GM12878 (cell line): ENCODE measurements at regions not wholly inside any gene's neighbourhood (a gene's known extent, or its start where the extent isn't known, plus 50 kb on each side); places are given as distances from the start of the nearest gene placed in this dataset.

Experiments
- ATAC-seq: fragments of 200-7000 bp; cut with Tn5 transposase; 3 replicates; pipeline ENCODE4 v1.9.1; 2020; ENCODE audit warnings: mild to moderate bottlenecking, moderate library complexity
- BruUV-seq: library from RNA; stranded (reverse); fragments of 400-500 nt; replicated peaks from 2 replicates; lab custom pipeline; 2021; lab: Mats Ljungman, UMichigan
- CTCF ChIA-PET: fragments of 300-600 bp; sonication (Branson Sonifier 250); formaldehyde crosslinking; extraction: SDS; loops from one replicate; lab custom pipeline; 2021; ENCODE audit warnings: inconsistent platforms; lab: Yijun Ruan, JAX
- POLR2A ChIA-PET: fragments of 350-600 bp; formaldehyde crosslinking; extraction: SDS; loops from one replicate; lab custom pipeline; 2021; ENCODE audit warnings: inconsistent platforms; lab: Charles Lee
- RAD21 ChIA-PET: fragments of 300-600 bp; sonication (Branson Sonifier 250); formaldehyde crosslinking; loops from one replicate; lab custom pipeline; 2023; ENCODE audit warnings: antibody characterized with exemption; ENCODE audit not compliant: unreplicated experiment; lab: Charles Lee
- SMC1A ChIA-PET: fragments of 300-600 bp; sonication (Branson Sonifier 250); formaldehyde crosslinking; loops from one replicate; lab custom pipeline; 2023; ENCODE audit not compliant: unreplicated experiment, uncharacterized antibody; lab: Charles Lee
- DNase-seq: peaks from one replicate; pipeline ENCODE4 v3.0.0-alpha.2; 2011; ENCODE audit warnings: low read depth, low spot score
- FAIRE-seq: peaks from 3 replicates; lab custom pipeline; 2011; peaks lifted over from hg19 to GRCh38; lab: Jason Lieb, UNC
- H2AFZ ChIP-seq: 2 replicates; pipeline ENCODE4 v1.6.0; 2011; ENCODE audit warnings: low read depth, low read length, control low read depth; ENCODE audit not compliant: control insufficient read depth
- H3K27ac ChIP-seq: 2 replicates; pipeline ENCODE4 v1.5.1; 2011; ENCODE audit warnings: control low read depth; ENCODE audit not compliant: control insufficient read depth, insufficient read depth
- H3K27me3 ChIP-seq, 2 experiments: replicated peaks in 1 of 2; 2 replicates each; pipeline versions ENCODE4 v1.6.0 to v1.6.1; 2011; ENCODE audit warnings: low read length in 1 of 2; ENCODE audit not compliant: control insufficient read depth in 2 of 2, insufficient read depth in 2 of 2
- H3K36me3 ChIP-seq, 2 experiments: 2 replicates each; pipeline ENCODE4 v1.5.1; 2011; ENCODE audit warnings: low read length in 1 of 2; ENCODE audit not compliant: control insufficient read depth in 2 of 2, insufficient read depth in 2 of 2
- H3K4me1 ChIP-seq: 2 replicates; pipeline ENCODE4 v1.6.1; 2011; ENCODE audit warnings: mild to moderate bottlenecking, low read length, moderate library complexity, mixed read lengths; ENCODE audit not compliant: control insufficient read depth, insufficient read depth
- H3K4me2 ChIP-seq: 2 replicates; pipeline ENCODE4 v1.6.0; 2011; ENCODE audit warnings: control low read depth; ENCODE audit not compliant: control insufficient read depth, insufficient read depth
- H3K4me3 ChIP-seq: fragments of 200-600 bp; sonication (generic); 2 replicates; pipeline ENCODE4 v1.5.1; 2016
- H3K79me2 ChIP-seq: 2 replicates; pipeline ENCODE4 v1.6.0; 2011; ENCODE audit warnings: low read length; ENCODE audit not compliant: control insufficient read depth, insufficient read depth
- H3K9ac ChIP-seq: 2 replicates; pipeline ENCODE4 v1.8.0; 2011; ENCODE audit warnings: low read length, control low read depth, mixed read lengths; ENCODE audit not compliant: control insufficient read depth, insufficient read depth
- H3K9me3 ChIP-seq: replicated peaks from 3 replicates; pipeline ENCODE4 v1.5.1; 2011; ENCODE audit warnings: mild to moderate bottlenecking, low read length; ENCODE audit not compliant: control insufficient read depth, insufficient read depth
- H4K20me1 ChIP-seq: 2 replicates; pipeline ENCODE4 v1.6.0; 2011; ENCODE audit not compliant: control insufficient read depth, insufficient read depth
- CHD2 ChIP-seq: IDR thresholded peaks from 2 replicates; pipeline ENCODE4 v1.6.1; 2011; ENCODE audit warnings: low read depth, low read length, improper control_type of control experiment, borderline replicate concordance
- E4F1 ChIP-seq: fragments of 450-650 bp; IDR thresholded peaks from 2 replicates; pipeline ENCODE4 v1.6.1; 2018; ENCODE audit warnings: borderline replicate concordance, mild to moderate bottlenecking; ENCODE audit not compliant: partially characterized antibody
- FOXK2 ChIP-seq: fragments of 450-650 bp; IDR thresholded peaks from 2 replicates; pipeline ENCODE4 v1.6.1; 2017; ENCODE audit warnings: mild to moderate bottlenecking, moderate library complexity
- HDAC2 ChIP-seq: fragments of 200-600 bp; sonication (generic); IDR thresholded peaks from 2 replicates; pipeline ENCODE4 v1.6.1; 2017
- IKZF2 ChIP-seq, 2 experiments: fragments of 450-650 bp; IDR thresholded peaks; 2 replicates each; pipeline ENCODE4 v1.6.1; 2017; ENCODE audit warnings: mild to moderate bottlenecking in 2 of 2, moderate library complexity in 2 of 2
- PRDM15 ChIP-seq: fragments of 450-650 bp; formaldehyde crosslinking; IDR thresholded peaks from 2 replicates; pipeline ENCODE4 v1.4.0; 2020; ENCODE audit warnings: mild to moderate bottlenecking, moderate library complexity
- SMAD1 ChIP-seq: fragments of 450-650 bp; IDR thresholded peaks from 2 replicates; pipeline ENCODE4 v1.6.1; 2018; ENCODE audit warnings: mild to moderate bottlenecking, low read depth; ENCODE audit not compliant: partially characterized antibody
- ZBED1 ChIP-seq: IDR thresholded peaks from 2 replicates; pipeline ENCODE4 v1.6.1; 2016; ENCODE audit warnings: borderline replicate concordance
- ZNF384 ChIP-seq: IDR thresholded peaks from 2 replicates; pipeline ENCODE4 v1.6.1; 2012; ENCODE audit warnings: low read depth, mild to moderate bottlenecking, low read length, improper control_type of control experiment, borderline replicate concordance
- ZNF592 ChIP-seq: fragments of 450-650 bp; IDR thresholded peaks from 2 replicates; pipeline ENCODE4 v1.6.1; 2017; ENCODE audit warnings: mild to moderate bottlenecking, moderate library complexity
- ZNF622 ChIP-seq: fragments of 450-650 bp; IDR thresholded peaks from 2 replicates; pipeline ENCODE4 v1.6.1; 2017; ENCODE audit warnings: mild to moderate bottlenecking, inconsistent platforms
- WGBS: methylation state at CpG from one replicate; pipeline ENCODE4 v1.1.6; 2016; ENCODE audit warnings: low lambda C conversion rate; ENCODE audit not compliant: insufficient replicate concordance, insufficient coverage; ENCODE audit errors: missing lambda C conversion rate; 5-methylcytosine and 5-hydroxymethylcytosine counted together
- in situ Hi-C: fragments of 300-500 bp; cut with MboI; formaldehyde crosslinking; loops from 9 replicates; pipeline ENCODE4 v1.14.3; 2018; ENCODE audit warnings: mixed read lengths
- intact Hi-C: fragments of 100-400 bp; cut with micrococcal nuclease; formaldehyde crosslinking; loops from one replicate; pipeline ENCODE4 v1.14.2; 2022; ENCODE audit not compliant: unreplicated experiment

GRCh38 chr10:30770229-30770628, 140.7 kb upstream of the LYZL2 start:
- peaks cover 9% of the 10 kb centered on the region; the same call in 2 of the 3 replicates for H3K9me3 ChIP-seq
- POLR2A ChIA-PET, result no interaction called here
- H3K4me1 ChIP-seq, result no peaks in the 10 kb centered on the region
- H2AFZ ChIP-seq, result no peak overlapping the region
- FAIRE-seq, result no peak
- DNase-seq, result no peak
- in situ Hi-C loops (no loop called here), intact Hi-C loops (no loop called here)
- CTCF ChIA-PET, result interaction anchor here (0.9 to 1.3 kb wide), 2 partner anchors 13 to 18 kb away, joined by 3 to 4 read pairs; no protein-coding TSS in a partner anchor
- no peak overlapping the region for H3K4me2 ChIP-seq
- no peak overlapping the region for H3K27ac ChIP-seq
- WGBS, result 52% methylated on average over 2 of the region's 2 CpGs
- H3K4me3 ChIP-seq, result no peak overlapping the region
- H3K27me3 ChIP-seq, result no peaks in the 10 kb centered on the region
- H3K9ac ChIP-seq, result no peak overlapping the region
- H4K20me1 ChIP-seq, result no peaks in the 10 kb centered on the region
- TF ChIP-seq PRDM15, result no peak
- TF ChIP-seq HDAC2, result no peak
- TF ChIP-seq ZNF592, result no peak
- TF ChIP-seq ZBED1, result no peak
- no peak for TF ChIP-seq ZNF384
- no peak for TF ChIP-seq FOXK2
- TF ChIP-seq CHD2, result no peak
- no peak for TF ChIP-seq ZNF622
- TF ChIP-seq SMAD1, result no peak
- no peak for TF ChIP-seq IKZF2 (IDR thresholded peaks at IDR 0.05)
- TF ChIP-seq E4F1, result no peak
- no peaks in the 10 kb centered on the region for H3K79me2 ChIP-seq
- no TSS peak for BruUV-seq
- no peak for ATAC-seq
- no peaks in the 10 kb centered on the region for H3K36me3 ChIP-seq
- RAD21 ChIA-PET, result interaction anchor here (0.6 kb wide), 1 partner anchor 47 kb away, joined by 5 read pairs; no protein-coding TSS in a partner anchor
- SMC1A ChIA-PET, result interaction anchor here (0.8 kb wide), 1 partner anchor 99 kb away, joined by 3 read pairs; no protein-coding TSS in a partner anchor
